ENCODE measurements at regions not wholly inside any gene's neighbourhood (a gene's known extent, or its start where the extent isn't known, plus 50 kb on each side); places are given as distances from the start of the nearest gene placed in this dataset.

GRCh38 chr10:37707829-37708578 is 149.4 kb downstream of the ZNF248 start:
- Mint-ChIP-seq H3K27me3 (ENCODE audit: low read depth) (no peaks in the 10 kb centered on the region), H3K27ac (no peak overlapping the region), H3K36me3 (ENCODE audit: low read depth) (no peaks in the 10 kb centered on the region), H3K4me1 (no peaks in the 10 kb centered on the region), H3K9me3 (peaks cover 44% of the 10 kb centered on the region), H3K4me3 (no peak overlapping the region)
- TF ChIP-seq CTCF (IDR thresholded peaks at IDR 0.05; ENCODE audit: unreplicated experiment in 3 of 3) = no peak

- no peak for TF ChIP-seq CTCF (IDR thresholded peaks at IDR 0.05; ENCODE audit: unreplicated experiment in 3 of 3)
- no peaks in the 10 kb centered on the region for H3K4me1 Mint-ChIP-seq
- no peaks in the 10 kb centered on the region for H3K36me3 Mint-ChIP-seq (ENCODE audit: low read depth)
- no peak overlapping the region for H3K27ac Mint-ChIP-seq
- H3K4me3 Mint-ChIP-seq = no peak overlapping the region
- H3K9me3 Mint-ChIP-seq = peaks cover 57% of the 10 kb centered on the region
- no peaks in the 10 kb centered on the region for H3K27me3 Mint-ChIP-seq (ENCODE audit: low read depth)
Measured at GRCh38 chr10:37704566-37704965, 152.8 kb downstream of the ZNF248 start.

- Mint-ChIP-seq H3K27ac (no peak overlapping the region), H3K4me3 (no peak overlapping the region), H3K4me1 (no peaks in the 10 kb centered on the region), H3K36me3 (ENCODE audit: low read depth) (no peaks in the 10 kb centered on the region), H3K27me3 (ENCODE audit: low read depth) (no peaks in the 10 kb centered on the region), H3K9me3 (peaks cover 59% of the 10 kb centered on the region)
- TF ChIP-seq CTCF (IDR thresholded peaks at IDR 0.05; ENCODE audit: unreplicated experiment in 3 of 3) = no peak
Measured at GRCh38 chr10:37703833-37704382, 153.5 kb downstream of the ZNF248 start.

- H3K36me3 Mint-ChIP-seq (ENCODE audit: low read depth) = no peaks in the 10 kb centered on the region
- TF ChIP-seq CTCF (IDR thresholded peaks at IDR 0.05; ENCODE audit: unreplicated experiment in 3 of 3) = no peak
- H3K27ac Mint-ChIP-seq = no peak overlapping the region
- H3K4me1 Mint-ChIP-seq = no peaks in the 10 kb centered on the region
- H3K4me3 Mint-ChIP-seq = no peak overlapping the region
- H3K9me3 Mint-ChIP-seq = peaks cover 54% of the 10 kb centered on the region
- no peaks in the 10 kb centered on the region for H3K27me3 Mint-ChIP-seq (ENCODE audit: low read depth)
Measured at GRCh38 chr10:37703114-37703513, 154.3 kb downstream of the ZNF248 start.

- Mint-ChIP-seq H3K9me3 (peaks cover 46% of the 10 kb centered on the region), H3K4me3 (no peak overlapping the region), H3K4me1 (no peaks in the 10 kb centered on the region), H3K36me3 (ENCODE audit: low read depth) (no peaks in the 10 kb centered on the region), H3K27me3 (ENCODE audit: low read depth) (no peaks in the 10 kb centered on the region), H3K27ac (no peak overlapping the region)
- no peak for TF ChIP-seq CTCF (IDR thresholded peaks at IDR 0.05; ENCODE audit: unreplicated experiment in 3 of 3)
Measured at GRCh38 chr10:37701781-37702493, 155.5 kb downstream of the ZNF248 start.

All from nephron (organoid).